GM12801 (cell line): ENCODE measurements at regions not wholly inside any gene's neighbourhood (a gene's known extent, or its start where the extent isn't known, plus 50 kb on each side); places are given as distances from the start of the nearest gene placed in this dataset.

ENCODE experiments used
- TF ChIP-seq, protein P1 (sequence below): IDR thresholded peaks from one replicate; pipeline ENCODE4 v1.5.1; 2011; ENCODE audit warnings: control low read depth; ENCODE audit not compliant: insufficient read length; ENCODE audit errors: extremely low read depth

DNA sequence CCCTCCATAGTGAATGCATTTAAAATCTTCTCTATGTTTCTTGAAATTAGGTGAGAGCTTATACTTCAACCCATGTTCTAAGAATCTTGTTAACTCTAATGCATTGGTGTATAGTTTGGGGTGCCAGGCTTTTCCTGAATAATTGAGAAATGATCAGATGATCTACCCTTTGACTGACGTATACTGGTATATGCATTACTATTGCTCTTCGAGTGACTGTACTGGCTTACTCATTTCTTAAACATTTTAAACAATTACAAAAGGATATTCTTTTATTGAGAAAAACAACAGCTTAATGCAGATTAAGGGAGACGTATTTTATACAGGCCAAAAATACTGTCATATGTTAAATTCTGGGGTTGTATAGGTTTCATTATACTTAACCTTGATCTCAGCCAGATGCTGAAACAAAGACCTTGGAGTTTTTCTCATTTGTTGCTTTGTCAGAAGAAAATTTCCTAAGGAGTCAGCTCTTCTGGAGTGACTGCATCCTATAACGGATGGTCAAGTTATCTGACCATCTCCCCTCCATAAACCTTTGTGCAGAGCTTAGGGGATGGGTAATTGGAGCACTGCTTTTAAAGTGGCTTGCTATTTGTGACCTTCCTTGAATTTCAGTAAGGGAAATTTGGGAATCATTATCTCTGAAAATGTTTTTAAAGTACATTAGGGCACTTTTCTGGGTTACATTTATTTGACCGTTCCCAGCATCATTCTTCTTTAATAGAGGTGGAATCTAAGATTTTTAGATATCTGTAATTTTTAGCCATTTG, 507.6 kb downstream of the PCNX1 start:
- TF ChIP-seq, protein P1, sequence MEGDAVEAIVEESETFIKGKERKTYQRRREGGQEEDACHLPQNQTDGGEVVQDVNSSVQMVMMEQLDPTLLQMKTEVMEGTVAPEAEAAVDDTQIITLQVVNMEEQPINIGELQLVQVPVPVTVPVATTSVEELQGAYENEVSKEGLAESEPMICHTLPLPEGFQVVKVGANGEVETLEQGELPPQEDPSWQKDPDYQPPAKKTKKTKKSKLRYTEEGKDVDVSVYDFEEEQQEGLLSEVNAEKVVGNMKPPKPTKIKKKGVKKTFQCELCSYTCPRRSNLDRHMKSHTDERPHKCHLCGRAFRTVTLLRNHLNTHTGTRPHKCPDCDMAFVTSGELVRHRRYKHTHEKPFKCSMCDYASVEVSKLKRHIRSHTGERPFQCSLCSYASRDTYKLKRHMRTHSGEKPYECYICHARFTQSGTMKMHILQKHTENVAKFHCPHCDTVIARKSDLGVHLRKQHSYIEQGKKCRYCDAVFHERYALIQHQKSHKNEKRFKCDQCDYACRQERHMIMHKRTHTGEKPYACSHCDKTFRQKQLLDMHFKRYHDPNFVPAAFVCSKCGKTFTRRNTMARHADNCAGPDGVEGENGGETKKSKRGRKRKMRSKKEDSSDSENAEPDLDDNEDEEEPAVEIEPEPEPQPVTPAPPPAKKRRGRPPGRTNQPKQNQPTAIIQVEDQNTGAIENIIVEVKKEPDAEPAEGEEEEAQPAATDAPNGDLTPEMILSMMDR: no peak

DNA sequence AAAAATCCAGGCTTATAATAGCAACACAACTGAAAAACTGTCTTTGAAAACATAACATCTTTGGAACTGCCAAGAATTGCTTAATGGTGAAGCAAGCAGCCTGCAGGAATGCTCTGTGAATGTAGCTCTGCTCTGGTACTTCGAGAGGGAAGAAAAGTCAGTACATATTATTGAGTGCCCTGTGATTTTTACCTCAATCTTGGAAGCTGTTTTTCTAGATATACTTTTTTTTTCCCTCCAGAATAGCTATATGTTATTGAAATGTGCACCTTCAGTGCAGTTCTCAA, 508.1 kb downstream of the PCNX1 start:
- TF ChIP-seq, protein P1: no peak

- TF ChIP-seq, protein P1: no peak
Observed at GRCh38 chr14:71416392-71416791, 509.1 kb downstream of the PCNX1 start.

DNA sequence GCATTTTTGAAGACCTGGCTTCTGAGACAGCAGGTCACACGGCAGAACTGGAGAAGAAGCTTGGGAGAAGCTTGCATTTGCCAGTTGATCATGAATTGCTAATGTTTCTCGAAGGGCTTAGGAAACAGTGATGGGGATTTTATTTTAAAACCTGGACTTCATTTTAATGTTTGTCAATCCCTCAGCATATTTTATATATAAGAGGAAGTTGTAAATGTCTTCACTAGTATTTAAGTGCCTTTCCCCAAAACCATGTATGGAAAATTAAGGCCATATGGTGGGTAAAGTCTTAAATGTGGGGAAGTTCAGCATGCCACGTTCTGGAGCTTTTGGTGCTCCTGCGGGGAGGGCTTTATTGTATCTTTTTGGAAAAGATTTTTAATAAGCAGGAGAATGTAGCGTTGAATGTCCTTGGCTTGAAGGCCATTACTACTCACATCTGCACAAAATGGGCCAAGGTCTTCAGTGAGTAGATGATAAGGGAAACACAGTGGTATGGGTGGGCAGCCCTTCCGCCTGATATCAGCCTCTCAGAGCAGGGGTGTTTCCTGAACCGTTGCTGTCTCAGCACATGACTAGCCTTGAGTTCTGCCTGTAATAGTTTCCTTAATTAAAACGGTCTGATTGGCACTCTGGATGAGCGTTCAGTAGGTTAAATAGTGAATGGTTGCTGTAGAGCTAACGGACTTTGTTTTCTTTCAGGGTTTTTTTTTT, 511.4 kb downstream of the PCNX1 start:
- TF ChIP-seq, protein P1: no peak

- TF ChIP-seq, protein P1: no peak
Observed at GRCh38 chr14:71423481-71423880, 508.7 kb upstream of the RGS6 start.

- TF ChIP-seq, protein P1: no peak
Observed at GRCh38 chr14:71424941-71425340, 507.3 kb upstream of the RGS6 start.

- TF ChIP-seq, protein P1: no peak
Observed at GRCh38 chr14:71426001-71426400, 506.2 kb upstream of the RGS6 start.
